ENCODE measurements at regions not wholly inside any gene's neighbourhood (a gene's known extent, or its start where the extent isn't known, plus 50 kb on each side); places are given as distances from the start of the nearest gene placed in this dataset.
"Not testable (repeated sequence)": the region's sequence is repeated elsewhere in the genome, so short reads cannot be mapped to it uniquely, and the experiment has no call there.

DNA sequence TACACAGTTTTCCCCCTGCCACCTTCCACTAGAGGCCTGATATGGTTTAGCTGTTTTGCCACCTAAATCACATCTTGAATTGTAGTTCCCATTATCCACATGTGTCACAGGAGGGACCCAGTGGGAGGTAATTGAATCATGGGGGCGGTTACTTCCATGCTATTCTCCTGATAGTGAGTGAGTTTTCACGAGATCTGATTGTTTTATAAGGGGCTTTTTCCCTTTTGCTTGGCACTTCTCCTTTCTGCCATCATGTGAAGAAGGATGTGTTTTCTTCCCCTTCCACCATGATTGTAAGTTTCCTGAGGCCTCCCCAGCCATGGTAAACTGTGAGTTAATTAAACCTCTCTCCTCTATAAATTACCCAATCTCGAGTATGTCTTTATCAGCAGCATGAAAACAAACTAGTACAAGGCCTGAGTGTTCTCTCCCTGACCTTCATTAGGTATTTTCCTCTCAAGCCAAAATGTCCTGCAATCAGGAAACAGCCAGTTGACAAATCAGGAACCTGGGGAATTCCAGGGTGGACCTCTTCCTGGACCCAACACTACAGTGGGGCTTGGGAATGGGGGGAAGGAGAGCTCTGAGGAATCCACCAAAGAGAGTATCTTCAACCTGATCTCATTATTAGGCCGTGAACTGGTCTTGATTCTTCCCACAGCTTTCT lies 129.9 kb downstream of the TXNL1 start:
- Mint-ChIP-seq H3K36me3 (ENCODE audit: low read depth) (no peaks in the 10 kb centered on the region), H3K27ac (no peak overlapping the region), H3K9me3 (no peaks in the 10 kb centered on the region), H3K4me1 (no peaks in the 10 kb centered on the region), H3K4me3 (no peak overlapping the region), H3K27me3 (no peaks in the 10 kb centered on the region)
- ChIA-PET POLR2A (no interaction called here), CTCF (no interaction called here)
- no peak for DNase-seq

DNA sequence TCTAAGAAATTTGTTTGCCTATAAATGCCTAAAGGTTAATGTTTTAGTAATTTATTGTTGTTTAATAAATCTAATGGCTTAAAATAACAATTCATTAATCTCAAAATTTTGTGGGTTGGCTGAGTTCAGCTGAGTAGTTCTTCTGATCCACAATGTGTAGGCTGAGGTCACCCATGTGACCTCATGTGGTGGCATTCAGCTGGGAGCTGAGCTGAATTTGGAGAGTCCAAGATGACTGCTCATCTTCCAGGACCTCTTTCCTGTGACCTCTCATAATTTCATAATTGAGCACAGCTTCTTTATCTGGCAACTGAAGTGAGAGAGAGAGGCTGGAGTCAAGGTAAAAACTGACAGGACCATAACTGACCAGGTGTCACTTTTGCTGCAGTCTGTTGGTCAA lies 132.4 kb downstream of the TXNL1 start:
- Mint-ChIP-seq H3K36me3 (ENCODE audit: low read depth) (no peaks in the 10 kb centered on the region), H3K27me3 (no peaks in the 10 kb centered on the region), H3K4me1 (no peaks in the 10 kb centered on the region), H3K27ac (no peak overlapping the region), H3K9me3 (no peaks in the 10 kb centered on the region), H3K4me3 (no peak overlapping the region)
- ChIA-PET CTCF (no interaction called here), POLR2A (no interaction called here)
- DNase-seq = no peak

DNA sequence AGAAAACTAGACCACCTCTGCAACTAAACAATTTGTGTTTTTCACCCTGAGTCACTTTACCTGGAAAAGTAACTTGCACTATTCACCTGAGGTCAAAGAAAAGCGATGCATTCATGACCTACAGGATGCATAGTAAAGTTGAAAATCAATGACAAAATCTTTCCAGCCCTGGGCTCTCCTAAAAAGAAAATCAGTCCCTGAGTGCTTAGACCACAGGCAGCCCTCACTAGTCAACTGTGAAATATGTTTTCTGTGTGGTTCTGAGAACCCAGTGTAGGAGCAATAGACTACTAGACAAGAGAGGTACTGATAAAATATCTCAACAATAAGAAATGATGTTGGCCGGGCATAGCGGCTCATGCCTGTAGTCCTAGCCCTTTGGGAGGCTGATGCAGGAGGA lies 133.1 kb downstream of the TXNL1 start:
- Mint-ChIP-seq H3K36me3 (ENCODE audit: low read depth) (no peaks in the 10 kb centered on the region), H3K4me1 (no peaks in the 10 kb centered on the region), H3K9me3 (no peaks in the 10 kb centered on the region), H3K27me3 (no peaks in the 10 kb centered on the region), H3K27ac (no peak overlapping the region), H3K4me3 (no peak overlapping the region)
- no peak for DNase-seq
- POLR2A ChIA-PET = no interaction called here
- CTCF ChIA-PET = no interaction called here

DNA sequence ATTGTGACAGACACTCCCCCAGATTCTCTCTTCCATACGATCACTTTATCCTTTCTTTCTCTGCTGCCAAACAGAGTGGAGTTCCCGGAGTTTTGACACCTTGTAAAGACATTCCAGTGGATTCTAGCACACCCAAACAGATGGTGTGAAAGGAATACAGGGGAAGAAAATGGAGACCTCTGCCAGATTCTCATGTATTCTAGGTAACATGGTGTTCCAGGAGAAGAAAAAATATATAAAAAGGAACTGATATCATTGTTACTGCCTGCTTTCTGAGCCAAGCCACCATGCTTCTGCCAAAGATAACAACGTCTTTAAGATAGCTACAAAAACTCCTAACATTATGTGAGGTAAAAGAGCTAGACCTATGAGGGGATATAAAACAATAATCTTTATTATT lies 136.5 kb downstream of the TXNL1 start:
- DNase-seq = no peak
- H3K27me3 Mint-ChIP-seq = peaks cover 2% of the 10 kb centered on the region
- no peaks in the 10 kb centered on the region for H3K4me1 Mint-ChIP-seq
- POLR2A ChIA-PET = no interaction called here
- no peaks in the 10 kb centered on the region for H3K36me3 Mint-ChIP-seq (ENCODE audit: low read depth)
- no peaks in the 10 kb centered on the region for H3K9me3 Mint-ChIP-seq
- H3K4me3 Mint-ChIP-seq = no peak overlapping the region
- CTCF ChIA-PET = no interaction called here
- H3K27ac Mint-ChIP-seq = no peak overlapping the region

DNA sequence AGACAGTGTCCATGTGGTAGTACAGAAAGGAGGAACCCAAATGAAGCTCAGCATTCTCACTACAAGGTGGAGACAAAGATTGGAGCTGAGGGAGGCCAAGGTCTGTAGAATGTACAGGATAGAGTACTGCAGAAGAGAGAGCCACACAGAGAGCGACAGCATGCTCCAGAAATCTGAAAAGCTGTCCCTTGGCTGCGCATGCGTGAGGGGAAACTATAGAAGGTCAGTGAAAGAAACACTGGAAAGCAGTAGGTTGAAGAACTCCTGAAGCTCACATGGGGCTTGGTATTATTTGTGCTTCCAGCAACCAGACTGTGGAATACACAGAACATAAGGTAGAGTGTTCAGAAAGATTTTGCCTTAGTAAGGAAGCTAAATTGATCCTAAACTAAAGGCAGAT lies 142.5 kb downstream of the TXNL1 start:
- POLR2A ChIA-PET = no interaction called here
- Mint-ChIP-seq H3K27ac (no peak overlapping the region), H3K4me3 (no peak overlapping the region), H3K4me1 (no peaks in the 10 kb centered on the region), H3K36me3 (ENCODE audit: low read depth) (no peaks in the 10 kb centered on the region), H3K9me3 (no peaks in the 10 kb centered on the region), H3K27me3 (peaks cover 2% of the 10 kb centered on the region)
- CTCF ChIA-PET = no interaction called here
- DNase-seq = no peak

DNA sequence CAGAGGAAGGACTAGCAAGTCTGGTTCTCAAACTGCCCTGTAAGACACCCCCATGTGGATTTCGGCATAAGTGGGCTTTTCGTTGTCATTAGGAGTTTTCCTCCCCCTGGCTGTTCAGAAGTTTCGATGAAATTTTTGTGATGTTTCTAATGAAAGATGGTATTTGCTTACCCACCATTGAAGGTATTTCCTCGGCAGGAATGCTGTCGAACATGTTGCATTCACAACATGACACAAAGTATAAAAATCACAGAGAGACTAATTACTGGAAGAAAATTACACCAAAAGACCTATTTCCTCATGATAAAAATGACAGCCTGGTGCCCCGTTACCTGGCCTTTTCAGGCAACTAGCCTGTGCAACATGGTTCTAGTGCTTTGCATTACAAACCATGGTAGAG lies 144.9 kb downstream of the TXNL1 start:
- no peaks in the 10 kb centered on the region for H3K4me1 Mint-ChIP-seq
- peaks cover 2% of the 10 kb centered on the region for H3K27me3 Mint-ChIP-seq
- CTCF ChIA-PET = no interaction called here
- POLR2A ChIA-PET = no interaction called here
- H3K27ac Mint-ChIP-seq = no peak overlapping the region
- H3K36me3 Mint-ChIP-seq (ENCODE audit: low read depth) = no peaks in the 10 kb centered on the region
- H3K9me3 Mint-ChIP-seq = no peaks in the 10 kb centered on the region
- no peak overlapping the region for H3K4me3 Mint-ChIP-seq
- no peak for DNase-seq

DNA sequence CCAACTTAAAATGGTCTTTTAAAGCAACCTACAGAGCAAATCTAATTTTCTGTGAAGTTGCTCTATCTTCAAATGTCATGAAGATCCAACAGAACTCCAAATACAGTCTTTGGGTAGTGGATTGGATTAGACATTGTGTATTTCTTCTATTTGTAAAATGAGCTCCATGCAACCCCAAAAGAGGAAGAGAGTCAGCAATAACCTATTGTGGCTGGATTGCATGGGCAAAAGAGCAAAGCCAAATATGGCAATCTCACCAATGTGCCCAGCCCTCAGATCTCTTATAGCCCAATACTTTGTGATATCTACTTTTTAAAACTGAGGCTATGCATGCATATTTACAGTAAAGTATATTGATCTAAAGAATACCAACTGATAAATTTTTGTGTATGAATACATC lies 146.3 kb downstream of the TXNL1 start:
- CTCF ChIA-PET = no interaction called here
- Mint-ChIP-seq H3K36me3 (ENCODE audit: low read depth) (no peaks in the 10 kb centered on the region), H3K9me3 (no peaks in the 10 kb centered on the region), H3K4me1 (no peaks in the 10 kb centered on the region), H3K27ac (no peak overlapping the region), H3K27me3 (no peaks in the 10 kb centered on the region), H3K4me3 (no peak overlapping the region)
- POLR2A ChIA-PET = no interaction called here
- no peak for DNase-seq

DNA sequence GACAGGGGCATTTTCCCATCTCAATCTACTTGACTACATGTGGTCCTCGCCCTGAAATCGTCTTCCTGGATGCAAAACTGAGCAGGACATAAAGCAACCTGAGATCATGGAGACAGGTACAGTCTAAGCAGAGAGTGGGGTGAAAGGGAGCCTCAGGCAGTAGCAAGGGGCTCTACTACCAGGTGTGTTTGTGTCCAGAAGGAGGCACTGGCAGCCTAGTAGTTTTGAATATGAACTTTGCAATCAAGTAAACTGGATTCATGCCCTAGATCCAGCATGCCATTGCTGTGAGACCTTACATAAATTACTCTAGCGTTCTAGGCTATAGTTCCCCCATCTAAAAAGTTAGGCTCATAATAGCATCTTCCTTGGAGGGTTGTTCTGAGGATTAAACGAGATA lies 147.4 kb downstream of the TXNL1 start:
- H3K4me1 Mint-ChIP-seq = no peaks in the 10 kb centered on the region
- H3K27me3 Mint-ChIP-seq = no peaks in the 10 kb centered on the region
- no peak overlapping the region for H3K27ac Mint-ChIP-seq
- peaks cover 2% of the 10 kb centered on the region for H3K9me3 Mint-ChIP-seq
- ChIA-PET CTCF (no interaction called here), POLR2A (no interaction called here)
- no peak overlapping the region for H3K4me3 Mint-ChIP-seq
- no peak for DNase-seq
- H3K36me3 Mint-ChIP-seq (ENCODE audit: low read depth) = no peaks in the 10 kb centered on the region

DNA sequence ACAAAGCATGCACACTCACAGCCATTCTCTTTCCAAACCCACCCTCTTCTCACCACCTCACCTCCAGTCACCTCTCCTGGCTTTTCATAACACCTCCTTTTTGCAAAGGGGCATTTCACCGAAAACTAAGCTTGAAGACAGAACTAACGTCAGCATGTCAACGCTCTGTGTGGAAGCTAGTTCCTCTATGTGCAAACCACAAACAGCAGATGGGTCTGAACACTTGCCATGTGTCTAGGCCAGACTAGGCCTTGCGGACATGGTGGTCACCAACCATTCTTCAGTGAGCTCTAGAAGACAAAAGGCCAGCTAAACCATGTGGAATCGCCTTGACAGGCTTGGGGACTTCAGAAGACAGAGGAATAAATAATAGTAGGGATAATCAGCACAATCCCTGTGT lies 148.5 kb downstream of the TXNL1 start:
- ChIA-PET POLR2A (no interaction called here), CTCF (no interaction called here)
- no peak for DNase-seq
- H3K27ac Mint-ChIP-seq = no peak overlapping the region
- no peak overlapping the region for H3K4me3 Mint-ChIP-seq
- peaks cover 2% of the 10 kb centered on the region for H3K9me3 Mint-ChIP-seq
- no peaks in the 10 kb centered on the region for H3K27me3 Mint-ChIP-seq
- no peaks in the 10 kb centered on the region for H3K4me1 Mint-ChIP-seq
- H3K36me3 Mint-ChIP-seq (ENCODE audit: low read depth) = no peaks in the 10 kb centered on the region

DNA sequence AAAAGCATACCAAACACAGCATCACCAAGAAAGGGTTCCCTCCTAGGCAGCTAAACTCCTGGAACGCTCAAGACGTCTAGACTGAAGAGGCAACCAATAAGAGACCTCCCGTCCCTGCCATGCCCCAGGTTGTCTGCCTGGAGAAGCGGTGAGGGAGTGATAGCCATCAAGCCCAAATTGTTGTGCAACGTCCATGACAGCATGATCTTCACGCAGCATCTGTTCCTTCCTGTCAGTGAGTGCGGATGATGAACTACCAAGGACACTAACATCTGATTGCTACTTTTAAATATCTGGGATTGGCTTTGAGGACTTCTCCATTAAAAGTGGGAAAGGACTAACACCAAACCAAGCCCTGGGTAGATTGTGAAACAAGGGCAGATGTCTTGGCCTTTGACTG lies 149.7 kb downstream of the TXNL1 start:
- DNase-seq = no peak
- Mint-ChIP-seq H3K27me3 (no peaks in the 10 kb centered on the region), H3K4me3 (no peak overlapping the region), H3K9me3 (peaks cover 2% of the 10 kb centered on the region), H3K27ac (no peak overlapping the region), H3K36me3 (ENCODE audit: low read depth) (no peaks in the 10 kb centered on the region), H3K4me1 (no peaks in the 10 kb centered on the region)
- ChIA-PET CTCF (no interaction called here), POLR2A (no interaction called here)

DNA sequence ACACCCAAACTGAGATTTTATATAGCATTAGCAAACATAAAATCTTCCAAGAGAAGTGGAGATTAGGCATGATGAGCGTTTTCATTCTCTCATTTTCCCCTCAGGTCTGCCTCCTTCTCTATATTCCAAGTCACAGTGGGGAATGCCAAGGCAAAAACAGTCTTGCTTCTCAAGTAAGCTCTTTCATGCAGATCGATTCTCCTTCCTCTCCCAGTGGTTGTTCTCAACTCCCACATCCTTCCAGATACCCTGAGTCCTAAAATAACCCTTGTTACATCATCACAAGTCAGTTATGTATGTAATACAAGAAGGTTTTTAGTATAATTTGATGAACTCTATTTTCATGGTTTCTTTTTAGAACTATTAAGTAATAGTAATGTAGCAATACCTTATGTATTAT lies 150.6 kb downstream of the TXNL1 start:
- POLR2A ChIA-PET = no interaction called here
- CTCF ChIA-PET = no interaction called here
- Mint-ChIP-seq H3K36me3 (ENCODE audit: low read depth) (no peaks in the 10 kb centered on the region), H3K27ac (no peak overlapping the region), H3K4me3 (no peak overlapping the region), H3K4me1 (no peaks in the 10 kb centered on the region), H3K27me3 (no peaks in the 10 kb centered on the region), H3K9me3 (peaks cover 2% of the 10 kb centered on the region)
- DNase-seq = no peak

DNA sequence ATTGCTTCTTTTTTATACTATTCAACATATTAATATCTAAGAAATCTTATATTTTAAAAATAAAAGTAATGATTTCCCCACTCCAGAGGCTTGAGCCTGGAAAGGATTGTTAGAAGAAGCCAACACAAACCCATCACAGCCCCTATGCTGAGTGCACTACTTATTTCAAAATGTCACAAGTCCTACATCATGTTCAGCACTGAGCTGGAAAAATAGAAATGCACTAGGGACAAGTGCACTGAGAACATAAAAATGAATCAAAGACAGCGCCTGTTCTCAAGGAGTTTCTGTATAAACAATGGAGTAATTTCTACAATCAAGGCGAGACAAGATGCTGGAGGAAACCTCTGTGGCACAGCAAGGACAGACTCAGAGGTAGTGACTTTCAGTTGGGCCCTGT lies 155.0 kb downstream of the TXNL1 start:
- Mint-ChIP-seq H3K9me3 (peaks cover 2% of the 10 kb centered on the region), H3K27me3 (no peaks in the 10 kb centered on the region), H3K36me3 (ENCODE audit: low read depth) (no peaks in the 10 kb centered on the region), H3K27ac (no peak overlapping the region), H3K4me3 (no peak overlapping the region), H3K4me1 (no peaks in the 10 kb centered on the region)
- ChIA-PET POLR2A (no interaction called here), CTCF (no interaction called here)
- no peak for DNase-seq

DNA sequence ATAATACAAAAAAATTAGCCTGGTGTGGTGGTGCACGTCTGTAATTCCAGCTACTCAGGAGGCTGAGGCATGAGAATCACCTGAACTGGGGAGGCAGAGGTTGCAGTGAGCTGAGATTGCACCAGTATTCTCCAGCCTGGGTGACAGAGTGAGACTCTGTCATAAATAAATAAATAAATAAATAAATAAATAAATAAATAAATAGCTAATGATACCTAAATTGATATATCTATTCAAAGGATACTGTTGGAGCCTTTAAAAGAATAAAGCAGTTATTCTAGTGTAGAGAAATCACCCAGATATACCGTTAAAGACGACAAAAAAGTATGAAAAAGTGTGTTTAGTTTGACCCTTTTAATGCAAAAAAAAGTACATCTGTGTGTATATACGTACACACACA lies 155.6 kb downstream of the TXNL1 start:
- H3K27ac Mint-ChIP-seq; H3K27me3 Mint-ChIP-seq; CTCF ChIA-PET; H3K4me1 Mint-ChIP-seq; H3K36me3 Mint-ChIP-seq (ENCODE audit: low read depth); H3K9me3 Mint-ChIP-seq; POLR2A ChIA-PET; H3K4me3 Mint-ChIP-seq; DNase-seq: not testable (repeated sequence)

DNA sequence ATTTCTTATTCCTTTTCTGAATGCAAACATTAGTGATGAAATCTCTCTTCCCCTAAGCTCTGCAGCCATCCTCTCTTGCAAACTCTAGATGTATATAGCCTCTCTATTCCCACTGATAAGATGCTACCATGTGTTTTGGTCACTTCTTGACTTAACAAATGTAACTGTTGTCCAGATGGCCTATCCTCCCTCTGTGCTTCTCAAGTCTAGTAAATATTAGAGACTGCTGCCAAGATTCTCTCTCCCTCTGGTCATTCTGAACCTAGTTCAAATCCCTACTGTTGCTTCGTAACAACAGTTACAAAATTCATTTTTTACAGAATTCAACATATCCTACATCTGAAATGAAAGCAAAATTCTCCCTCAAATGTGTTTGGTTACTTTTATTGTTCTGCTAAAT lies 156.6 kb downstream of the TXNL1 start:
- Mint-ChIP-seq H3K27me3 (no peaks in the 10 kb centered on the region), H3K27ac (no peak overlapping the region), H3K4me1 (no peaks in the 10 kb centered on the region), H3K4me3 (no peak overlapping the region), H3K9me3 (peaks cover 2% of the 10 kb centered on the region), H3K36me3 (ENCODE audit: low read depth) (no peaks in the 10 kb centered on the region)
- DNase-seq = no peak
- POLR2A ChIA-PET = no interaction called here
- CTCF ChIA-PET = no interaction called here

DNA sequence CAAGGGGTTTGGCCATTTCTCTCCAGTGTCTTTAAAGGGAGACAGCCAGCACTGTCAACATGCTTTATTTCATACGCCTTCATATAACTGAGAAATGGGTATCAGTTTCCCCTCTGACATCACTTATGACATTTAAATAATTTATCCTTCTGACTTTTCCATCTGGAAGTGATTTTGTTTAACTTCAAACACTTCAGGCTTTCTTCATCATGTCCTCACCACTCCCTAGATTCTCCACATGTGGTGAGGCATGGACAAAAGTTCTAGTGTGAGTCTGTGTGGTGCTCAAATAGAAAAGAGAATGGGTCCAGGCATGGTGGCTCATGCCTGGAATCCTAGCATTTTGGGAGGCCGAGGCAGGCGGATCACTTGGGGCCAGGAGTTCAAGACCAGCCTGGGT lies 158.6 kb downstream of the TXNL1 start:
- Mint-ChIP-seq H3K27ac (no peak overlapping the region), H3K4me1 (no peaks in the 10 kb centered on the region), H3K9me3 (no peaks in the 10 kb centered on the region), H3K27me3 (no peaks in the 10 kb centered on the region), H3K4me3 (no peak overlapping the region), H3K36me3 (ENCODE audit: low read depth) (no peaks in the 10 kb centered on the region)
- ChIA-PET POLR2A (no interaction called here), CTCF (no interaction called here)
- DNase-seq = no peak
